Body of pancreas (tissue), 4 donors: ENCODE measurements at regions not wholly inside any gene's neighbourhood (a gene's known extent, or its start where the extent isn't known, plus 50 kb on each side); places are given as distances from the start of the nearest gene placed in this dataset.

Source experiments
- CTCF ChIP-seq, 7 experiments: fragments of 450-650 bp in 4 of 7; fragments of 200-600 bp in 3 of 7; sonication (generic) in 3 of 7; IDR thresholded peaks; one replicate each; pipeline ENCODE4 v1.5.1; 2016 to 2019; ENCODE audit warnings: antibody characterized with exemption in 7 of 7
- POLR2A ChIP-seq, 3 donors: fragments of 450-650 bp; IDR thresholded peaks; one replicate each; pipeline ENCODE4 v1.6.1; 2016; ENCODE audit warnings: antibody characterized with exemption in 3 of 3, mild to moderate bottlenecking in 2 of 3

- TF ChIP-seq POLR2A (IDR thresholded peaks at IDR 0.05) (no peak), CTCF (IDR thresholded peaks at IDR 0.05) (no peak)
These were observed 102.5 kb downstream of the GEMIN8 start for GRCh38 chrX:13927175-13927574.
